OCI-M2 (cell line): ENCODE measurements at regions not wholly inside any gene's neighbourhood (a gene's known extent, or its start where the extent isn't known, plus 50 kb on each side); places are given as distances from the start of the nearest gene placed in this dataset.
A peak's percentile ranks its signal among the peaks of the same experiment; 100 is the strongest.
"Not testable (repeated sequence)": the region's sequence is repeated elsewhere in the genome, so short reads cannot be mapped to it uniquely, and the experiment has no call there.

Source experiments
- DNase-seq: peaks from one replicate; lab custom pipeline; 2025; ENCODE audit not compliant: unreplicated experiment; lab: John Stamatoyannopoulos, UW

DNA sequence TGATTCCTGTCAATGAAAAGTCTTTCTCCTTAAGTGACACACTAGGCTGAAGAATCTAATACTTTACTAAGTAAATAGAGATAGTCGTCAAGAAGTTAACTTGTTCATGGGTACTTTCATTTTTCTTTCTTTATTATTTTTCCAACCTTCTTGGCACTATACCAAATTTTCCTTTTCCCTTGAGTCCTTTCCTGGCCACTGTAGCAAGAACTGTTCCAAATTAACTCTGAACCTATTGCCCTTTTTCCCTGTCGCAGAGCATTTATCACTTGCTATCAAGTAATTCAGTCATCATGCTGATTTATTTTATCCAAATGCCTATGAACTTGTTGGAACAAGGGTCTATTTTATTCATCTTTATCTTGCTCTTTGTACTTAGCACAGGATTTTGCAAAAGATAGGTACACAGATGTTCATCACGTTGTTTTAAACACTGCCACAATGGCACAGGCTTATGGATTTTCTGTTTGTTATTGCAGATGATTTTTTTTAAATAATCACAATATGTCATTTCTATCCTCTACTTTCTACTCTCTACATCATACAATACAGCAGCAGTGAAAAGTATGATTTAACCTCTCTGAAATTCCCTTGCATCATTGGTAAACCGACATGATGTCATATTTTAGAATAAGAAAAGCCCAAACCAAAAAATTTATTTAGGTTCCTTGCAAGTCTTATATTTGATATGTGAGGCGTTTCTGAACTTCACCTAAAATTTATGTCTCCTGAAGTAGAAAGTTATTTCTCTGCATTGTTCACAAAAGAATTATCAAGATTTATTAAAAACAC is 2352.3 kb downstream of the PCDH7 start:
- no peak for DNase-seq

DNA sequence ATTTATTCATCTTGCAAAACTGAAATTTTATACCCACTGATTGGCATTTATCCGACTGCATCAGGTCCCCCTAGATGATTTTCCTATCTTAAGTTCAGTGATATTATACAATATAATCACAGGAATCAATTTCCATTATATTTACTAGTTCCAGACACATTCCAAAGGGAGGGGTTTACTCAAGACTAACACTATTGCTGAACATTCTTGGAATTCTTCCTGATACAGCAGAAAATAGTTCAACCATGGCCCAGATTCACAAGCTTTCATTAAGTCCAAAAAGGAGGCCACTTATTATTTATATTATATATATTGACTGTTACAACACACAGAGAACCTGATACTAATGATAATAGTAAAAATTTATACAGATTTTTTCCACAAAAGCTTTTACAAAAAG is 2353.6 kb downstream of the PCDH7 start:
- no peak for DNase-seq

DNA sequence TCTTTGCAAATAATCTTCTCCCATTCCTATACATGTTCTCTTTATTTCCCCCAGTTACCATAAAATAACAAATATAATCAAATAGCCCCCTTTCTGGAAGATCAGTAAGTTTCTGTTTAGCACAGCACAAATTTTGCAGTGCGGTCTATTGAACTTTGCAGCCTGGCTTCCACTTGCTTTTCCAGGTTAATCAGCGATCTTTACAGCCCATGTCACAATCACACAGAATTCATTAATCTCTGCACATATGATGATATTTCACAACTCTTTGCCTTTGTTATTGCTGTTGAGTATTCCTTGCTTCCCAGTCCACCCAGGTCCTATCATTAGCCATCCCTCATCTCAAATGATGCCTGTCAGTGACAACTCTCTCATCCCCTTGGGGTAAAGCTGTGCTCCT is 2358.0 kb downstream of the PCDH7 start:
- no peak for DNase-seq

DNA sequence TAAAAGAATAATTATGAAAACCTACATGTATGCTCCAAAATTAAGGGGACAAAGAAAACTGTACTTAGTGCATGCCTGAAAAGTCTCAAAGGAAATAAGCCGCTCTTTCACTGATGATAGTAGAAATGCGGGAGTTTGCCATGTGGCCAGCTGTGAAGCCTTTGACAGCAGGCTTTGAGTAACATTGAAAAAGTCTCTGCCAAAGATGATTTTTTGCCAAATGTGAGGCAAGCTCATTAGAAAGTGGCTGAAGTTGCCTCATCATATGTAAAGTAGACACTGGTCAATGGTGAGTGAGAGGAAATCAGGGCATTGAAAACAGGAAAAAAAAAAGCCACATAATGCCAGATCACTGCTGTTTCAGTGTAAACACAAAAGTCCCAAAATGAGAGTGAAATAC is 2360.1 kb downstream of the PCDH7 start:
- DNase-seq: no peak

DNA sequence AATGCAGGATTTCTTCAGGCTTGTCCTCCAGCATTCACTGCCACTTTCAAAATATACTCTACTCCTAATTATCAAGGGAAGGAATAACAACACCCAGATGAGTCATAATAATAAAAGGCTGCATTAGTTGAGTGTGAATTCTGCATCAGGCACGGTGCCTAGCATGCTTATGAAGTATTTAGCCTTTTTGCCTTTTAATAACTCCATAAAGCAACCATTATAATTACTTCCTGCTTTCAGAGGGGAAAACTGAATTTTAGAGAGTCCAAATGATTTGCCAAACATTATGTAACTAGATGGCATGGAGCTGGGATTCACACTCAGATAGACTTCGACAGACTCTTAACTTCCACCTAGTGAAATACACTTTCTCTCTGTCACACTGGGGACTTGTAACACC is 2365.5 kb downstream of the PCDH7 start:
- DNase-seq: no peak

DNA sequence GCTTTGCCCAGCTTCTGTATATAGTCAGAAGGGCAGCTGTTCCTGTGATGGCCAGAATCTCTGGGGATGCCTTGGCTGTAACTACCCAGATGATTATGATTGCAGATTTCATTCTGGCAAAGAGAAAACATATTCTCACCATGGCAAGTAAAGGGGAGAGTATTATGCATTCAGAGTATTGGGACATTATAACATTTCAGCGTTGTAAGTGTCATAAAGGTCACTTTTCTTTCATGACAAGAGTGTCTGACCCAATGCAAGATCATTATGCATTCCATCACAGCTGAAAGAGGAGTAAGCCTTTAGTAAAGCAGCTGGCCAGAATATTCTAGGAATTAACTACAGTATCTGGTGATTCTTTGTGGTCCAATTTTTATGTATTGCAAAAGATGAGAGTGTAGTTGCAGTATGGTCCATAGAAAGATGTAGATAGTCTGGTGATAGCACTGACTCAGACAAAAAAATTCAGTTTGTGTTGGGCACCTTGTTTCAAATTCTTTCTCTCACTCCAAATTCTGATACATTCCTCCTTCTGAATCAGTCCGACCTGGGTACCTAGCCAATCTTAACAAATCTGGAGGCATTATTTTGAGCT is 2366.3 kb downstream of the PCDH7 start:
- no peak for DNase-seq

DNA sequence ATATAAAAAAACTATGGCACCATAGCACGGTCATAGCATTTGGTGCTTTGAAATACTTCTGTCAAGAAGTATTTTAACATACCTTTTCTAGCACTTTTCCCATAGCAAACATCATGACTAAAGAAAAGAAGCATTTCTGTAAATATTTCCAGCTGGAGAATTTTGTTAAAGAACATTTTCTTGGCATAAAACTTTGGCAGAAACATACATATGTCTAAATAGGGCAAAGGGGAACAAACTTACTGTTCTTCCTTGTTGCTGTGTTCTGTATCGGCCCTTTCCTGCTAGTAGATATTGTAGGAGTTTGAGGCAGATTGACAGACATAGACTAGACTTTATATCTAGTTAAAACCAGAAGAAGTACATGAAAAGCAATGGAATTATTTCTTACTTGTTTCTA is 2368.5 kb downstream of the PCDH7 start:
- DNase-seq: no peak

DNA sequence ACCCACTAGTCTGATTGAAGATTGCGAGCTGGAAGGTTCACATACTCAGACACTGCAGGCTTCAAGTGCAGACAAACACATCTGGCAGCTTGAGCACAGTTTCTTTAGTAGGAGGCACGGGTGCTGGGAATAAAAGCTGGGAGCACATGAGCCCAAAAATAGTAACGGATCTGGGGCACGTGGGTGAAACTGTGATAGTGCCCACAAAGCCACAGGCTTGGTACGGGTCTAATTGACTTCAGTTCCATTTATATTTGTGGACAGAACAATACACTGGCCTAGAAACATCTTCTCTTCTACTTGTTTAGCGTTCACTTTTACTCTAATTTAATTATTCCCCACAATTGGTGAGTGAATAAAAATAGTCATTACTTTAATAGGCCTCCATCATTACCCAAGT is 2370.7 kb downstream of the PCDH7 start:
- no peak for DNase-seq

DNA sequence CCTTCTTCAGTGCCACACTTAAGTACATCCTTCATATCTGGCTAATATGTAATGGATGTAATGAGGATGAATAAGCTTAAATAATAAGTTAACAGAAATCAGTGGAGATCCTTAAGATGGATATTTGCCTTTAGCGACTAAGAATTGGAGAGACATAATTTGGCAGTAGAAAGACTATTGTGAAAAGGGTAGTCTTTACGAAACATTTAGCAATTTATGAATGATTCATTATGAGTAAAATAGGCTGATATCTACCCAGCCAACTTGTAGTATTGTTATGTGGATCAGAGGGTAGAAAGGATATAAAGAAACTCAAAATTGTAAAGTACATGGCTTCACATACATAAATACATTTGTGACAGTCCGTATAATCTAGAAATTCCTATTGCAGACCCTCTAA is 2371.8 kb downstream of the PCDH7 start:
- no peak for DNase-seq

DNA sequence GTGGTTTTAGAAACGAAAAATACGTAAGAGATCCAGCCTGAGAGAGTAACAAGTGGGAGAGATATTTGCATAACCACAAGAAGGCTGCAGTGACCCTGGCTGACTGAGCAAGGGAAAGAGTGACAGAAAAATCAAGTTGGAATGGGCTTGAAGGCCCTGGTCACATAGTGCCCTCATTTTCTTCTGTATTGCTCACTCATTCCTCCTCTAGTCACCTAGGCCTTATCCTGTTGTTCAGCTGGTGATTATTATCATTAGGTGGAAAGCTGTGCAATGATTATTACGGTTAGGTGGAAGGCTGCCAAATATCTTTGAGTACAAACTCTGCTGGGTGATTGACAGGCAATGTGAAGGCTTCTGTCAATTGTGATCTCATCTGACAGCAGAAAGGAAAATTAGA is 2384.1 kb downstream of the PCDH7 start:
- DNase-seq: no peak

DNA sequence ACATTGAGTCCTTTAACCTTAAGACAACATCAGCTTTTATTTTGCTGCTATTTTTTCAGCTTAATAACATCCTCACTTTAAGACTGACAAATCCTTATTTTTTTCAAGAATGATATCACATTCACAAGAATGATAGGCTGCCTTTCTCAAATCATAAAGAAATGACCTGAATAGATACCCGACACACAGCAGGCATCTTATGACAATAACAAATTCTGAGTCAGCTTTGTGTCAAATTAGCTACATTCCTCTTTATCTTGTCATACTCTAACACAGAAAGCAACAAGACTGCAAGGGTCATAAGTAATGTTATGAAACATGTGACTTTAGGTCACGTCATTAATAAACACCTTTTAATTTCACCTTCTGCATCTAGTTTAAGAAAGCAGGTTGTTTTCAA is 2387.6 kb downstream of the PCDH7 start:
- no peak for DNase-seq

DNA sequence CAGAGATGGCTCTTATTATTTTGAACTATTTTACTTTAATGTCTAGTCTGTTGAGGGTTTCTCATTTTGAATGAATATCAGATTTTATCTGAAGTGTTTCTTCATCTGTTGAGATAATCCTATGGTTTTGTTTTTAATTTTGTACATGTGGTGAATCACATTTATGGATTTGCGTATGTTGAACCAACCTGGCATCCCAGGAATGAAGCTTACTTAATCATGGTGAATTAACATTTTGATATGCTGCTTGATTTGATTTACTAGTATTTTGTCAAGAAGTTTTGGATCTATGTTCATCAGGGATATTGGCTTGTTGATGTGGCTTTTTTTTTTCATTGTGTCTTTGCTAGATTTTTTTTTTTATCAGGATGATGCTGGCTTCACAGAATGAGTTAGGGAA is 2390.9 kb downstream of the PCDH7 start:
- DNase-seq: no peak

DNA sequence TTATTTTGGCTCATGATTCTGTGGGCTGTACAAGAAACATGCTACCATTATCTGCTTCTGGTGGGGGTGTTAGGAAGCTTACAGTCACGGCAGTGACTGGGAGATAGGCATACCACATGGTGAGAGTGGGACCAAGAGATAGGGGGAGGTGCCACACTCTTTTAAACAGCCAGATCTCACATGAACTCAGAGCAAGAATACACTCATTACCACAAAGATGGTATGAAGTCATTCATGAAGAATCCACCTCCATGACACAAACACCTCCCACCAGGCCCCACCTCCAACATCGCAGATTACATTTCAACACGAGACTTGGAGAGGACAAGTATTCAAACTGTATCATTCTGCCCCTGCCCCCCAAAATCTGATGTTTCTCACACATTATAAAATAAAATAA is 2396.7 kb downstream of the PCDH7 start:
- DNase-seq: peak; percentile 5

DNA sequence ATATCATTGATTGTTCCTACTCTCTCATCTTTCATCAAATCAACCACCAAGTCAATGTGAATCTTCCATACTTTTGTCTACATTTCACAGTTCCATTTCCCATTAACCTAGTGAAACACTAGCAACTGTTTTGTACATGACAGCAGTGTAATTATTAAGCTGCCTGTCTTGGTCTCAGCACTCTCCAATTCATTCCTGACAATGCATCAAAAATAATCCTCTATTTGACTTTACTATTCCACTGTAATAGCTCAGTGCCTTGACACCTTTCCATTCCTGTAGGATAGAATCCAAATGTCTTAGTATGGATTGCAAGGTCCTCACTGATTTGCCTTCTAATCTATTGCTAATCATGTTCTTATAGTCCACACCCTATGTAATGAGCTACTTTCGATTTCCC is 2405.8 kb downstream of the PCDH7 start:
- DNase-seq: no peak

DNA sequence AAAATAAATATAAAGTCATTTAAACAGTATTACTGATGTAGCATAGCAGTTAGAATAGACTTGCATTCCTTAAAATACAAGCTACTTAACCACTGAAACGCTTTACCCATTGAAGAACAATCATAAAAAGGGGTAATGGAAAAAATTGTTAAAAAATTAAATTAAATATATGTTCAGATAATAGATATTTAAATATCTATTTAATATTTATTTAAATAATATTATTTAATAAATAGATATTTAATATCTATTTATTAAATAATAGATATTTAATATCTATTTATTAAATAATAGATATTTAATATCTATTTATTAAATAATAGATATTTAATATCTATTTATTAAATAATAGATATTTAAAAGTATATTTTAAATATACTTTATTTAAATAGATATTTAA is 2410.5 kb downstream of the PCDH7 start:
- not testable (repeated sequence) for DNase-seq

DNA sequence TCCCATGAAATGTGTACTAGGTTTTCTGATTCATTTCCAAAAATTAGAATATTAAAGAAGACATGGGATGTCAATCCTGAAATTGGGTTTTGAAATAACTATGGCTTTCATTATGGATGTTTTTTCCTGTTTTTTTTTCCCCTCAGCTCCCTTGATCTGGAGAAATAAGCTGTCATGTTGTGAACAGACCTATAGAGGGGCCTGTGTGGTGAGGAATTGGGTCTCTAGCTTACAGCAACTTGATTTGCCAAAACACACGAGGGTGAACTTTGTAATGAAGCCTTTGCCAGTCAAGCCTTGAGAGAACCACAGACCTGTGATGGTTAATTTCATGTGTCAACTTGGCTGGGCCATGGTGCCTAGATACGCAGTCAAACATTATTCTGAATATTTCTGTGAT is 2413.6 kb downstream of the PCDH7 start:
- no peak for DNase-seq

DNA sequence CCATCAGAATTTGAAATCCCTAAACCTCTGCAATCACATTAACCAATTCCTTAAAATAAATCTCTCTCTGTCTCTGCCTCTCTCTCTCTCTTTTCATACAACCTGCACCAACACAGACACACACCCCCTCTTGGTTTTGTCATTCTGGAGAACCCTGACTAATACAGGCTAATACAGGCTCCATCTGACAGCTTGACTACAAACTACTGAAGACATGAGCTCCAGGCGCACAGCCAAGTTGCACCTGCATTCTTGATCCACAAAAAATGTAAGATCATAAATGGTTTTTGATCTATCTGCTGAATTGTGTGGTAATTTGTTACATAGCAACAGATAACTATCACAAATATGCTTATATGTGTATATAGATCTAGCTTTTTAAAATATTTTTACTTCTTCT is 2414.2 kb downstream of the PCDH7 start:
- DNase-seq: no peak

DNA sequence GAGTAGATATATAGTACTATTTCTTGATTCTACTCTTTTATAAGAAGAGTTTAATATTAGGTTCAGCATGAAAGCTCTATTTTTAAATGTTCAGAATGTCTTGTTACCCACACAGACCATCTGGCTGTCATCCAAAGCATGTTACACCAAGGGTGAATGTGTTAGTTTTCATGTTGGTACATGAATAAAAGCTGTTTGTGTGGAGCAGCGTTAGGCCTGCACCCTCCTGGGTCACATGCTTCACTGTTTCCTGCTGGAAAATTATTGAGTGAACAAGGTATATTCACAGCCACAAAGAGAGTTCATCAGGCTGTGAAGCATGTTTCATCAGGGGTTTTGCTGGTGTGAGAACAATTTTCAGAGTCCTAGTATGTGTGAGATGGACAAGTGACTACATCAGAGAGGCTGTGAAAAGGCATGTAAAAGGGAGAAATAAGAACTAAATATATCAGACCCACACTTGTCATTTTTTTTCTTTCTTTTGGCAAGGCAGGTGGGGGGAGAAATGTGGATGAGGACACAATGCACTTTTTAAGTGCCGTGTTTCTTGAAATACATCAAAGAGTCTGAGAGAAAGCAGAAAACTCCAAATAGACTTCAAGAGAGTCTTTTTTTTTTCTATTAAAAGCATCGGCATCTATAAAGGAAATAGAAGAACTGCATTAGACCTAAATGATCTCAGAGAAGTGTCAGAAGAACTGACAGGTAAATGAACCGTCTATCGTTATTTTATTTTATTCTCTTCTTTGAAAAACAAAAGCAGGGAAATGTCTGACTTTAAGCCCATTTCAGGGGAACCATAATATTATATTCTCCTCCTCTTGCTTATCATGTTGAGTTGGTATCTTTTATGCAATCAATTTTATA is 2429.7 kb downstream of the PCDH7 start:
- no peak for DNase-seq

DNA sequence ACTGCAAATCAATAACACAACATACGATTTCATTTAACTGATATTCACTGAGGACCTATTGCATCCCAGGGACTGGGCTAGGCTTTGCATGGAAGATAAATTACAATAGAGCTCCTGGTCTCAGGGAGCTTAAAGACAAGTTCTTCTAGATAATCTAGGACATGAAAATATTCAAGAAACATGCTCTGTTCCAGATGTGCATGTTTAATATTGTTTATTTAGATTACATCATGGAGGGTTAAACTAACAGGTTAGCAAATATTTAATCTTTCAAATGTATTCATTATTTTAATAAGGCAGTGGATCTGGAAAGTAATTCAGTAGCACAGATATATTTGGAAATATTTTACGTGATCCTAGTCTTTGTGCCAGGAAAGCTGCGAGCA is 2430.3 kb downstream of the PCDH7 start:
- no peak for DNase-seq

DNA sequence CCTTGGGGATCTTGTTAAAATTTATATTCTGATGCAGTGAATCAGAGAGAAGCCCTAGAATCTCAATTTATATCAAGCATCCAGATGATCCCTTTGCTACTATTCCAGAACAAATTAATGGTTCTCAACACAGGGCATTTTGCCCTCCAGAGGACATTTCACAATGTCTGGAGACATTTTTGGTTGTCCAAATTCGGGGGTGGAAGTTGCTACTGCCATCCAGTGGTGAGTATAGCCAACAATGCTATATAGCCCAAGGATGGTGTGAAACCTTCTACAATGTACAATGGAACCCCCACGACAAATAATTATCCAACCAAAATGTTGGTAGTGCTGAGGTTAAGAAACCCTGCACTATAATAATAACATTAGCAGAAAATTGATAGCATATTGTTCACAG is 2440.0 kb downstream of the PCDH7 start:
- no peak for DNase-seq

DNA sequence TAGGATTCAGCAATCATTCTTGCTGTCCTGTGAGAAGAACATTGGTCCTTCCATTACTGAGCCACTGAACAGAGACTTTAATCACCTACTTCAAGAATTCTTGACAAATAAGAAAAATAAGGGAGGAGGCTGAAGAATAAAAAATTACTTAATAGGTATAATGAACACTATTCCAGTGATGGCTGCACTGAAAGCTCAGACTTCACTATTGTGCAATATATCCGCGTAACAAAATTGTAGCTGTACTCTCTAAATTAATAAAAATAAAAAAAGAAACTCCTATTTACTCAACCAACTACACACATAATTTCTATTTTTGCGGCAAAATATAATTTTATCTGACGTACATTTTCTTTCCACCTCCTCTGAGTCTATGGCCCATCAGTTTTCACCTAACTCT is 2441.0 kb downstream of the PCDH7 start:
- DNase-seq: no peak

DNA sequence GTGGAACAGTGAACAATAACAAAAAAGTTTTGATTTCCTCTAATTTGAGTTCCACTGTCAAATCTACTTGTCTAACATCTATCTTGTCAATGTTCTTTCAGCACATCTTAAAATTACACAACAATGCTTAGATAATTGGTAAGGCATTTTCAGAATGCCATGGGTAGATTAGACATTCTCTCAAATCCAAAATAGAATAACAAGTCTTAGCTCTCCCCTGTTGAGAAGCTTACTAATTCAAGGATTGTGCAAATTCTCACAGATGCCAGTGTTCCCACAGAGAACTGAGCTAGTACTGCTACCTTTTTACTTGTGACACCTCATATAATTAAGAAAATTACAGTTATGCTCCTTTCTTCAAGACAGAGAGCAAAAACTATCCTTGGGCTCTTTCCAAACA is 2442.0 kb downstream of the PCDH7 start:
- DNase-seq: no peak
